ENCODE measurements at regions not wholly inside any gene's neighbourhood (a gene's known extent, or its start where the extent isn't known, plus 50 kb on each side); places are given as distances from the start of the nearest gene placed in this dataset.
A peak's percentile ranks its signal among the peaks of the same experiment; 100 is the strongest.
"Not testable (repeated sequence)": the region's sequence is repeated elsewhere in the genome, so short reads cannot be mapped to it uniquely, and the experiment has no call there.

DNA sequence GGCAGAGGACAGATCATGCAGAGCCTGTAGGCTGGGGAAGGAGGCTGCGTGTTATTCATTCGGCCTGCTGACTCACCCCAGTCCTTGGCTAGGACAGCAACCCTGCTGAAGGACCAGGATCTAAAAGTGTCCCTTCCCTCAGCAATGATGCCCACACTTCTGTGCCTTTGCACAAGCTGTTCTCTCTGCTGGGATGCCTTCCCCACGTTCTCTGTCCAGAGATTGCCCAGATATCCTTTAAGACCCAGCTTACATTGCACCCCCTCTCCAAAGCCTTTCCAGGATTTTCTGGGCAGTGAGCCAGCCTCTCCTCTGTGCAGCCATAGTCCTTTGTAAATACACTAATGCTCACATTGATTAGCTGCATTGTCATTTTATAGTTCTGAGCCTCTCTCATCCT is 99.3 kb upstream of the CHD6 start:
- Histone ChIP-seq H3K36me3 (ENCODE audit: control insufficient read depth in 5 of 5, insufficient read depth in 5 of 5, low read length in 5 of 5) (no peaks in the 10 kb centered on the region), H3K27me3 (ENCODE audit: control insufficient read depth in 5 of 5, insufficient read depth in 4 of 5, low read length in 5 of 5) (peaks cover 0 to 9% (median 0%) of the 10 kb centered on the region in 5 donors), H3K9me3 (ENCODE audit: control insufficient read depth in 5 of 5, low read length in 5 of 5) (no peaks in the 10 kb centered on the region), H3K4me3 (ENCODE audit: low read depth in 1 of 5, low read length in 5 of 5) (no peak overlapping the region), H3K9ac (ENCODE audit: low read length in 5 of 5) (no peak overlapping the region), H3K4me1 (ENCODE audit: control insufficient read depth in 5 of 5, insufficient read depth in 5 of 5, low read length in 5 of 5) (no peaks in the 10 kb centered on the region), H3K27ac (ENCODE audit: low read depth, low read length) (no peak overlapping the region)

- H3K36me3 ChIP-seq (ENCODE audit: control insufficient read depth in 5 of 5, insufficient read depth in 5 of 5, low read length in 5 of 5): no peaks in the 10 kb centered on the region
- no peaks in the 10 kb centered on the region for H3K9me3 ChIP-seq (ENCODE audit: control insufficient read depth in 5 of 5, low read length in 5 of 5)
- H3K9ac ChIP-seq (ENCODE audit: low read length in 5 of 5): no peak overlapping the region
- H3K4me3 ChIP-seq (ENCODE audit: low read depth in 1 of 5, low read length in 5 of 5): no peak overlapping the region
- no peak overlapping the region for H3K27ac ChIP-seq (ENCODE audit: low read depth, low read length)
- peaks cover 0 to 9% (median 0%) of the 10 kb centered on the region in 5 donors for H3K27me3 ChIP-seq (ENCODE audit: control insufficient read depth in 5 of 5, insufficient read depth in 4 of 5, low read length in 5 of 5)
- H3K4me1 ChIP-seq (ENCODE audit: control insufficient read depth in 5 of 5, insufficient read depth in 5 of 5, low read length in 5 of 5): no peaks in the 10 kb centered on the region
Measured at GRCh38 chr20:41716911-41717310, 98.7 kb upstream of the CHD6 start.

DNA sequence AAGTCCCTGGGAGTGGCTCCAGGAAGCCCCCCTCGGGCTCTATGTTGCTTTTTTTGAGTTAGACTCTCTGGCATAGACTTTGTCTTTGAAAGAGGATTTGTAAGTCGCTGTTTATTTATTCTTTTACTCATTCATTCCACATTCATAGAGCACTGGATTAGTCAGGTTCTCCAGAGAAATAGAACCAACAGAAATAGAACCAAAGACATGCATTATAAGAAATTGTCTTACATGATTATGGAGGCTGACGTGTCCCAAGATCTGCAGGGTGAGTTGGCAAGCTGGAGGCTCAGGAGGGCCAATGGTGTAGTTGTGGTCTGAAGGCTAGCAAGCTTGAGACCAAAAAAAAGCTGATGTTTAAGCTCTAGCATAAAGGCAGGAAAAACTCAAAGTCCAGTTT is 98.3 kb upstream of the CHD6 start:
- no peak overlapping the region for H3K4me3 ChIP-seq (ENCODE audit: low read depth in 1 of 5, low read length in 5 of 5)
- no peaks in the 10 kb centered on the region for H3K9me3 ChIP-seq (ENCODE audit: control insufficient read depth in 5 of 5, low read length in 5 of 5)
- no peak overlapping the region for H3K9ac ChIP-seq (ENCODE audit: low read length in 5 of 5)
- no peak overlapping the region for H3K27ac ChIP-seq (ENCODE audit: low read depth, low read length)
- peaks cover 0 to 9% (median 0%) of the 10 kb centered on the region in 5 donors for H3K27me3 ChIP-seq (ENCODE audit: control insufficient read depth in 5 of 5, insufficient read depth in 4 of 5, low read length in 5 of 5)
- H3K4me1 ChIP-seq (ENCODE audit: control insufficient read depth in 5 of 5, insufficient read depth in 5 of 5, low read length in 5 of 5): no peaks in the 10 kb centered on the region
- H3K36me3 ChIP-seq (ENCODE audit: control insufficient read depth in 5 of 5, insufficient read depth in 5 of 5, low read length in 5 of 5): no peaks in the 10 kb centered on the region

- Histone ChIP-seq H3K9me3 (ENCODE audit: control insufficient read depth in 5 of 5, low read length in 5 of 5) (no peaks in the 10 kb centered on the region), H3K9ac (ENCODE audit: low read length in 5 of 5) (no peak overlapping the region), H3K27ac (ENCODE audit: low read depth, low read length) (no peak overlapping the region), H3K36me3 (ENCODE audit: control insufficient read depth in 5 of 5, insufficient read depth in 5 of 5, low read length in 5 of 5) (no peaks in the 10 kb centered on the region), H3K4me1 (ENCODE audit: control insufficient read depth in 5 of 5, insufficient read depth in 5 of 5, low read length in 5 of 5) (no peaks in the 10 kb centered on the region), H3K27me3 (ENCODE audit: control insufficient read depth in 5 of 5, insufficient read depth in 4 of 5, low read length in 5 of 5) (peaks cover 0 to 9% (median 0%) of the 10 kb centered on the region in 5 donors), H3K4me3 (ENCODE audit: low read depth in 1 of 5, low read length in 5 of 5) (no peak overlapping the region)
Measured at GRCh38 chr20:41715526-41715925, 97.3 kb upstream of the CHD6 start.

- no peaks in the 10 kb centered on the region for H3K9me3 ChIP-seq (ENCODE audit: control insufficient read depth in 5 of 5, low read length in 5 of 5)
- no peaks in the 10 kb centered on the region for H3K36me3 ChIP-seq (ENCODE audit: control insufficient read depth in 5 of 5, insufficient read depth in 5 of 5, low read length in 5 of 5)
- no peaks in the 10 kb centered on the region for H3K4me1 ChIP-seq (ENCODE audit: control insufficient read depth in 5 of 5, insufficient read depth in 5 of 5, low read length in 5 of 5)
- H3K27ac ChIP-seq (ENCODE audit: low read depth, low read length): no peak overlapping the region
- H3K27me3 ChIP-seq (ENCODE audit: control insufficient read depth in 5 of 5, insufficient read depth in 4 of 5, low read length in 5 of 5): peaks cover 0 to 9% (median 0%) of the 10 kb centered on the region in 5 donors
- no peak overlapping the region for H3K9ac ChIP-seq (ENCODE audit: low read length in 5 of 5)
- no peak overlapping the region for H3K4me3 ChIP-seq (ENCODE audit: low read depth in 1 of 5, low read length in 5 of 5)
Measured at GRCh38 chr20:41714030-41714429, 95.9 kb upstream of the CHD6 start.

GRCh38 chr20:41704896-41705295 is 86.7 kb upstream of the CHD6 start:
- H3K9me3 ChIP-seq (ENCODE audit: control insufficient read depth in 5 of 5, low read length in 5 of 5): no peaks in the 10 kb centered on the region
- H3K27me3 ChIP-seq (ENCODE audit: control insufficient read depth in 5 of 5, insufficient read depth in 4 of 5, low read length in 5 of 5): no peaks in the 10 kb centered on the region
- no peak overlapping the region for H3K4me3 ChIP-seq (ENCODE audit: low read depth in 1 of 5, low read length in 5 of 5)
- no peaks in the 10 kb centered on the region for H3K4me1 ChIP-seq (ENCODE audit: control insufficient read depth in 5 of 5, insufficient read depth in 5 of 5, low read length in 5 of 5)
- no peak overlapping the region for H3K27ac ChIP-seq (ENCODE audit: low read depth, low read length)
- no peaks in the 10 kb centered on the region for H3K36me3 ChIP-seq (ENCODE audit: control insufficient read depth in 5 of 5, insufficient read depth in 5 of 5, low read length in 5 of 5)
- no peak overlapping the region for H3K9ac ChIP-seq (ENCODE audit: low read length in 5 of 5)

DNA sequence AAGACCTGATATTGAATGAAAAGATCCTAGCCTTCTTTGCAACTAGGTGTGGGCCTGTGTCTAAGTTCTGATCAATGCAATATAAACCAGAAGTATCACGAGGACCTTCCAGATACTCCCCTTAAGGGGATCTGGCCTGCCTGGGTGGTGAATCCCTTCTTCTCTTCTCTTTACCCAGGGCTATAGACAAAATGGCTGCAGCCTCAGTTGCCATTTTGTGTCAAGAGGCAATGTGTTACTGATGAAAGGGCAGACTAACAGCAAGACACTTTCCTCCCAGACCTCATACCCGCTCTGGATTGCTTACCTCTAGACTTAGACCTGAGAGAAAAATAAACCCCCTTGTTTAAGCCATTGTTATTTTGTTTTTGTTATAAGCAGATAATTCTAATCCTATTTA is 84.5 kb upstream of the CHD6 start:
- Histone ChIP-seq H3K27me3 (ENCODE audit: control insufficient read depth in 5 of 5, insufficient read depth in 4 of 5, low read length in 5 of 5) (no peaks in the 10 kb centered on the region), H3K9ac (ENCODE audit: low read length in 5 of 5) (no peak overlapping the region), H3K4me1 (ENCODE audit: control insufficient read depth in 5 of 5, insufficient read depth in 5 of 5, low read length in 5 of 5) (peaks cover 0 to 4% (median 0%) of the 10 kb centered on the region in 5 donors), H3K27ac (ENCODE audit: low read depth, low read length) (no peak overlapping the region), H3K9me3 (ENCODE audit: control insufficient read depth in 5 of 5, low read length in 5 of 5) (no peaks in the 10 kb centered on the region), H3K4me3 (ENCODE audit: low read depth in 1 of 5, low read length in 5 of 5) (no peak overlapping the region), H3K36me3 (ENCODE audit: control insufficient read depth in 5 of 5, insufficient read depth in 5 of 5, low read length in 5 of 5) (no peaks in the 10 kb centered on the region)

GRCh38 chr20:41701588-41702348 is 83.6 kb upstream of the CHD6 start:
- no peaks in the 10 kb centered on the region for H3K9me3 ChIP-seq (ENCODE audit: control insufficient read depth in 5 of 5, low read length in 5 of 5)
- H3K27ac ChIP-seq (ENCODE audit: low read depth, low read length): no peak overlapping the region
- no peaks in the 10 kb centered on the region for H3K36me3 ChIP-seq (ENCODE audit: control insufficient read depth in 5 of 5, insufficient read depth in 5 of 5, low read length in 5 of 5)
- H3K4me1 ChIP-seq (ENCODE audit: control insufficient read depth in 5 of 5, insufficient read depth in 5 of 5, low read length in 5 of 5): peaks cover 0 to 11% (median 7%) of the 10 kb centered on the region in 5 donors
- H3K9ac ChIP-seq (ENCODE audit: low read length in 5 of 5): no peak overlapping the region
- no peak overlapping the region for H3K4me3 ChIP-seq (ENCODE audit: low read depth in 1 of 5, low read length in 5 of 5)
- peaks cover 0 to 3% (median 0%) of the 10 kb centered on the region in 5 donors for H3K27me3 ChIP-seq (ENCODE audit: control insufficient read depth in 5 of 5, insufficient read depth in 4 of 5, low read length in 5 of 5)

DNA sequence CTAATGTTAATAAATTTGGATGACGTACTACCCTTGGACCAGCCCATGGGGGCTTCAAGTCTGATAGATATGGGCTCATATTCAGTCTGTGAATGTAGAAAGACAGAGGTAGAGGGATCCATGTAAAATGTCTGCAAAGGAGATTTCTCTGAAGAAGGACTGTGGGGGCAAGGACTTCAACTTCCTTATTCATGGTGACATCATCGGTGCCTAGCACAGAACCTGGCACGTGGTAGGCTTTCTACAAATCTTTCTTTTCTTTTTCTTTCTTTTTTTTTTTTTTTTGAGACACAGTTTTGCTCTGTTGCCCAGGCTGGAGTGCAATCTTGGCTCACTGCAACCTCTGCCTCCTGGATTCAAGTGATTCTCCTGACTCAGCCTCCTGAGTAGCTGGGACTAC is 81.5 kb upstream of the CHD6 start:
- H3K36me3 ChIP-seq (ENCODE audit: control insufficient read depth in 5 of 5, insufficient read depth in 5 of 5, low read length in 5 of 5); H3K27ac ChIP-seq (ENCODE audit: low read depth, low read length): not testable (repeated sequence)
- peaks cover 0 to 22% (median 14%) of the 10 kb centered on the region in 5 donors for H3K4me1 ChIP-seq (ENCODE audit: control insufficient read depth in 5 of 5, insufficient read depth in 5 of 5, low read length in 5 of 5)

GRCh38 chr20:41697861-41698559 is 79.8 kb upstream of the CHD6 start:
- Histone ChIP-seq H3K9me3 (ENCODE audit: control insufficient read depth in 5 of 5, low read length in 5 of 5) (no peaks in the 10 kb centered on the region), H3K4me3 (ENCODE audit: low read depth in 1 of 5, low read length in 5 of 5) (no peak overlapping the region), H3K9ac (ENCODE audit: low read length in 5 of 5) (peak overlapping the region in 1 of 5 donors; percentile 38), H3K4me1 (ENCODE audit: control insufficient read depth in 5 of 5, insufficient read depth in 5 of 5, low read length in 5 of 5) (peaks cover 0 to 34% (median 26%) of the 10 kb centered on the region in 5 donors), H3K27ac (ENCODE audit: low read depth, low read length) (no peak overlapping the region), H3K36me3 (ENCODE audit: control insufficient read depth in 5 of 5, insufficient read depth in 5 of 5, low read length in 5 of 5) (no peaks in the 10 kb centered on the region), H3K27me3 (ENCODE audit: control insufficient read depth in 5 of 5, insufficient read depth in 4 of 5, low read length in 5 of 5) (peaks cover 0 to 3% (median 0%) of the 10 kb centered on the region in 5 donors)

More for the DNA sequence above, 81.5 kb upstream of the CHD6 start:
- not testable (repeated sequence) for H3K4me3 ChIP-seq (ENCODE audit: low read depth in 1 of 5, low read length in 5 of 5); H3K9me3 ChIP-seq (ENCODE audit: control insufficient read depth in 5 of 5, low read length in 5 of 5); H3K27me3 ChIP-seq (ENCODE audit: control insufficient read depth in 5 of 5, insufficient read depth in 4 of 5, low read length in 5 of 5); H3K9ac ChIP-seq (ENCODE audit: low read length in 5 of 5)
